Uterus (tissue), 2 donors: ENCODE measurements at regions not wholly inside any gene's neighbourhood (a gene's known extent, or its start where the extent isn't known, plus 50 kb on each side); places are given as distances from the start of the nearest gene placed in this dataset.

Experiments used
- POLR2A ChIP-seq, 2 donors: fragments of 450-650 bp; IDR thresholded peaks; one replicate each; pipeline ENCODE4 v1.6.1; 2016; ENCODE audit warnings: antibody characterized with exemption in 2 of 2, mild to moderate bottlenecking in 1 of 2, moderate library complexity in 1 of 2
- TF ChIP-seq, protein P1 (sequence below), 4 experiments: fragments of 200-600 bp in 2 of 4; fragments of 450-650 bp in 2 of 4; sonication (generic) in 2 of 4; IDR thresholded peaks; one replicate each; pipeline ENCODE4 v1.5.1; 2016 to 2019; ENCODE audit warnings: antibody characterized with exemption in 4 of 4, mild to moderate bottlenecking in 2 of 4, moderate library complexity in 1 of 4

DNA sequence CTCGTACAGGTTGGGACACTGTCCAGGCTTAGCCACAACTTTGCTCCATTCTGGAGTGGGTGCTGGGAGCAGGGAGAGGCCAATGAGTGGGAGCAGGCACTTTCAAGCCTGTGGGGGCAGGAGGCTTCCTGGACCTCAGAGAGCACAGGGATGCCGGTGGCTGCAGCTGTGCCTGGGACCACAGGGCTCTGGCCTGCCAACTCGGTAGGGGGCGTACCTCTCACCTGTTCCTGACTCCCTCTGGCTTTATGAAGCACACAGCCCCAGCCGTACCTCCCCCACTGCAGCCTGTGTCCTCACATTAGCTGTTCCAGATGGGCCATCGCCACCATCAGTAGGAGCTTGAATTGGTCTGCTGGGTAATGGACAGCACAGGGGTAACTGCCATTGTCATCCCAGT is 278.7 kb upstream of the KLHL1 start:
- TF ChIP-seq, protein P1, sequence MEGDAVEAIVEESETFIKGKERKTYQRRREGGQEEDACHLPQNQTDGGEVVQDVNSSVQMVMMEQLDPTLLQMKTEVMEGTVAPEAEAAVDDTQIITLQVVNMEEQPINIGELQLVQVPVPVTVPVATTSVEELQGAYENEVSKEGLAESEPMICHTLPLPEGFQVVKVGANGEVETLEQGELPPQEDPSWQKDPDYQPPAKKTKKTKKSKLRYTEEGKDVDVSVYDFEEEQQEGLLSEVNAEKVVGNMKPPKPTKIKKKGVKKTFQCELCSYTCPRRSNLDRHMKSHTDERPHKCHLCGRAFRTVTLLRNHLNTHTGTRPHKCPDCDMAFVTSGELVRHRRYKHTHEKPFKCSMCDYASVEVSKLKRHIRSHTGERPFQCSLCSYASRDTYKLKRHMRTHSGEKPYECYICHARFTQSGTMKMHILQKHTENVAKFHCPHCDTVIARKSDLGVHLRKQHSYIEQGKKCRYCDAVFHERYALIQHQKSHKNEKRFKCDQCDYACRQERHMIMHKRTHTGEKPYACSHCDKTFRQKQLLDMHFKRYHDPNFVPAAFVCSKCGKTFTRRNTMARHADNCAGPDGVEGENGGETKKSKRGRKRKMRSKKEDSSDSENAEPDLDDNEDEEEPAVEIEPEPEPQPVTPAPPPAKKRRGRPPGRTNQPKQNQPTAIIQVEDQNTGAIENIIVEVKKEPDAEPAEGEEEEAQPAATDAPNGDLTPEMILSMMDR (IDR thresholded peaks at IDR 0.05), result no peak
- TF ChIP-seq POLR2A (IDR thresholded peaks at IDR 0.05), result no peak
